GM13976 (cell line): ENCODE measurements at regions not wholly inside any gene's neighbourhood (a gene's known extent, or its start where the extent isn't known, plus 50 kb on each side); places are given as distances from the start of the nearest gene placed in this dataset.

Experiments used
- DNase-seq: peaks from one replicate; pipeline ENCODE4 v3.0.0; 2012; ENCODE audit warnings: low spot score
- CTCF ChIP-seq: IDR thresholded peaks from 2 replicates; pipeline ENCODE4 v1.5.1; 2012; ENCODE audit warnings: borderline replicate concordance, mild to moderate bottlenecking; ENCODE audit not compliant: insufficient read depth; ENCODE audit errors: extremely low read depth, missing control alignments, control extremely low read depth
- in situ Hi-C: fragments of 300-500 bp; cut with MboI; formaldehyde crosslinking; loops from one replicate; pipeline ENCODE4 v1.12.0; 2022; ENCODE audit warnings: low sequenced_read_pairs, mixed read lengths, inconsistent platforms; ENCODE audit not compliant: unreplicated experiment

DNA sequence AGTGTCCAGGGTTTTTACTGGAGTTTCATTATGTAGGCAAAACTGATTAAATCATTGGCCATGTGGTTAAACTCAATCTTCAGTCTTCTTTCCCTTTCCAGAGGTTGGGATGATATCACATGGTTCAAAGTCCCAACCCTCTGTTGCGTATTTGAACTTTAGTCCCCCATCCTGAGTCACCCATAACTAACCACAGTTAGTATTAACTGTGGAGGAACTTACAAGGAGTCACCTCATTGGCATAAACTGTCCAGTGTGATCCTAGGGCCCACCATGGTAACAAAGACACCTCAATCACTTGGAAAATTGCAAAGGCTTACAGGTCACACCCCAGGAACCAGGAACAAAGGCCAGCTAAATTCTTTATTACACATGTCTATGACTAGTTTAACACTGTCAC is 188.5 kb downstream of the COX7C start:
- in situ Hi-C loops = no loop called here
- no peak for DNase-seq
- TF ChIP-seq CTCF = no peak

DNA sequence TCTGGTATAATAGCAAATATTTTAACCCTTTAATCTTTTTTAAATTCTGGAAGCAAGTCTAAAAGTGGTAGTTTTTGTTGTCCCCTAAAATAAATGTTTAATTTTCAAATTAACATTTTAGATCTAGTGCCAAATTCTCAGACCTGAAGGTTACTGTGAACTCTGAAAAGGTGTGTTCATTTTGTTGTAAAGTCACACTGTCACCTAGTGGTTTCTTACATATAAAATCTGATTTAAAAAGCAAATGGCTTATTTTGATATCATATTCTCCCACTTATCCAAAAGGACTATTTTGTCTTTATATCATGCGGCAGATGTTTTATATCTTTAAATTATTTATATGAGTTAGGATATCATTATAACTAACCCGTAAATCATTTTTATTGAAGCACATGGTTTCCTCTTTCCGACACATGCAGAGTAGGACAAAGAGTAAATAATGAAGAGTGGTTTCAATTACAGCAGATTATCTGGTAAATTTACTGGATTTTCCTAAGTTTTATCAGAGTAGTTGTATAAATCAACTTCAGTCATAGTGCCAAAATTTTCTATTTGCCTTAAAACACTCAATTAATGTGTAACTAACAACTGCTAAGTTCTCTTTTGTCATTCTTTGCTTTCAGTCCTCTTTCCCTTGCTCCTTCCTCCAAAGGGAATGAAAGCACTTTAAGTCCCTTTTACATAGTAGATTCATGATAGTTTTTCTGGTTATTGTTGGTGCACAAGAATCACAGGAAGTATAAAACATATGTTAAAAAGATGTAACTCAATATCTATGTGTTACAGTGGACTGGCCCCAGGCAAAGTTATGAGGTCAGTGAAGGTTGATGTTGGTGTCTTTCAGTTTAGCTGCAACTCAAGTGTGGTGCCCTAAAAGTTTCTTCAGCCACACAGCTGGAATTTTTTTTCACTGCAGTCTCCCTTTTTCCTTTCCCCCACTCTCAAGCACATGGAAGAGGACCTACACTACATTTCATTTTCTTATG is 189.6 kb downstream of the COX7C start:
- in situ Hi-C loops = no loop called here
- no peak for TF ChIP-seq CTCF
- no peak for DNase-seq

DNA sequence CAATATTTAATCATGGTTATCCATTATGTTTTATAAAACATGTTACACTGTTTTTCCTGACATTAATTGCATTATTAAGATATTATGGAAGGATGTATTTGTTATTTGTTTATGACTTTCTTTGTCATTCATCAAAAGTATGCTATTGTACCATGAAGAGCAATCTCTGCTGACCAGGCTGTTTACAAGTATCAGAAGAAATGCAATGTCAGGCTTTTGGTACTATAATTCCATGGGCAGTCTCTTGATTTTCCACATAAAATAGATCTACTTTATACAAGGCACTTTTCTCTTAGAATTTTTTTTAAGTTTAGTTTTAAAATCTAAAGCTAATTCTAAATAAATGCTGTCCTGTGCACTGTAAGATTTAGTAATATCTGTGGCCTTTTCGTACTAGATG is 196.6 kb downstream of the COX7C start:
- TF ChIP-seq CTCF = no peak
- DNase-seq = no peak
- in situ Hi-C loops = no loop called here

DNA sequence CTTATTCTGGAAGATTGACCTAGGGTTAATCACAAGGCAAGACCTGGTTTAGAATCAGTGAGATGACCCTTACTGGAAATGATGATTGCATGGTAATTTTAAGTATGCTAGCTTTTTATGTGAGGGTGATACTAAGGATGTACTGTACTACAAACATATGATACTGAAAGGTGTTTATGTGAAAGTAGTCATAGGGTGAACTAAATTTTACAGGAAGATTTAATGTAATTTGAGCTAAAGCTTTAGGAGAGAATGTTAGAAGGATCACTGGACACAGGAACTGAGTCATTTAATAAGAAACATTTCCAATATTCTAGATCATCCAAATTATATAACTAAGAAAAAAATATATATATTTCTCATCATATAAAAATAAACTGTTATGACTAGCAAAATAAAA is 197.2 kb downstream of the COX7C start:
- DNase-seq = no peak
- no peak for TF ChIP-seq CTCF
- in situ Hi-C loops = no loop called here

GRCh38 chr5:86824637-86825036 is 206.9 kb downstream of the COX7C start:
- DNase-seq = no peak

DNA sequence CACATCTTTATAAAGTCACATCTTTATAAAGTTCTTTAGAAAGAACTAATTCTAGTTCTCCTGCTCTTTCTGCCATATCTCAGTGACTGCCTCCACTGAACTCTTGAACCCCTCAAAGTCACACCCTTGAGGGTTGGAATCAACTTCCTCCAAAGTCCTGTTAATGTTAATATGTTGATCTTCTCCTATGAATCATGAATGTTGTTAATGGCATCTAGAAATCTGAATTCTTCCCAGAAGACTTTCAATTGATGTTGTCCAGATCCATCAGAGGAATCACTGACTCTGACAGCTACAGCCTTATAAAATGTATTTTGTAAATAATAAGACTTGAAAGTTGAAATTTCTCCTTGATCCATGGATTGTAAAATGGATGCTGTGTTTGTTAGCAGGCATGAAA is 213.4 kb downstream of the COX7C start:
- no peak for DNase-seq
- in situ Hi-C loops = no loop called here
- TF ChIP-seq CTCF = no peak

More at GRCh38 chr5:86824637-86825036, 206.9 kb downstream of the COX7C start:
- in situ Hi-C loops = no loop called here
- no peak for TF ChIP-seq CTCF
